ENCODE measurements at regions not wholly inside any gene's neighbourhood (a gene's known extent, or its start where the extent isn't known, plus 50 kb on each side); places are given as distances from the start of the nearest gene placed in this dataset.

DNA sequence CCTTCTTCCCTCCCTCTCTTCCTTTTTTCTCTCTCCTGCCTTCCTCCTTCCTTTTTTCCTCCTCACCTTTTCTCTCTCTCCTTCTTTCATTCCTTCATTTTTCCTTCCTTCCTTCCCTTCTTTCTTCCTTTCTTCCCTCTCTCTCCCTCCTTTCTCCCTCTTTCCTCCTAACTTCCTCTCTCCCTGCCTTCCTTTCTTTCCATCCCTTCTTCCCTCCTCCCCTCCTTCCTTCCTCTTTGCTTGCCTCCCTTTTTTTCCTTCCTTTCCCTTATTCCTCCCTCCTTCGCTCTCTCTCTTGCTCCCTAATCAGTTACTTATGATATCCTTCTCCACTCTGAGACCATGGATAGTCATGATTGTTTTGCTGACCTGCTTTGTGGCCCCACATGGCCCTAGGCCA, 56.7 kb upstream of the PUDP start:
- TF ChIP-seq, protein P1, sequence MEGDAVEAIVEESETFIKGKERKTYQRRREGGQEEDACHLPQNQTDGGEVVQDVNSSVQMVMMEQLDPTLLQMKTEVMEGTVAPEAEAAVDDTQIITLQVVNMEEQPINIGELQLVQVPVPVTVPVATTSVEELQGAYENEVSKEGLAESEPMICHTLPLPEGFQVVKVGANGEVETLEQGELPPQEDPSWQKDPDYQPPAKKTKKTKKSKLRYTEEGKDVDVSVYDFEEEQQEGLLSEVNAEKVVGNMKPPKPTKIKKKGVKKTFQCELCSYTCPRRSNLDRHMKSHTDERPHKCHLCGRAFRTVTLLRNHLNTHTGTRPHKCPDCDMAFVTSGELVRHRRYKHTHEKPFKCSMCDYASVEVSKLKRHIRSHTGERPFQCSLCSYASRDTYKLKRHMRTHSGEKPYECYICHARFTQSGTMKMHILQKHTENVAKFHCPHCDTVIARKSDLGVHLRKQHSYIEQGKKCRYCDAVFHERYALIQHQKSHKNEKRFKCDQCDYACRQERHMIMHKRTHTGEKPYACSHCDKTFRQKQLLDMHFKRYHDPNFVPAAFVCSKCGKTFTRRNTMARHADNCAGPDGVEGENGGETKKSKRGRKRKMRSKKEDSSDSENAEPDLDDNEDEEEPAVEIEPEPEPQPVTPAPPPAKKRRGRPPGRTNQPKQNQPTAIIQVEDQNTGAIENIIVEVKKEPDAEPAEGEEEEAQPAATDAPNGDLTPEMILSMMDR (conservative IDR thresholded peaks at IDR 0.05 in 1 of 2, IDR thresholded peaks at IDR 0.05 in 1 of 2; ENCODE audit: extremely low read depth in 1 of 2, insufficient read depth in 1 of 2, low read depth in 1 of 2, low read length in 2 of 2), result no peak
- TF ChIP-seq EZH2 (IDR thresholded peaks at IDR 0.05; ENCODE audit: borderline replicate concordance, low read length), result no peak
